ENCODE measurements at regions not wholly inside any gene's neighbourhood (a gene's known extent, or its start where the extent isn't known, plus 50 kb on each side); places are given as distances from the start of the nearest gene placed in this dataset.
"Not testable (repeated sequence)": the region's sequence is repeated elsewhere in the genome, so short reads cannot be mapped to it uniquely, and the experiment has no call there.

DNA sequence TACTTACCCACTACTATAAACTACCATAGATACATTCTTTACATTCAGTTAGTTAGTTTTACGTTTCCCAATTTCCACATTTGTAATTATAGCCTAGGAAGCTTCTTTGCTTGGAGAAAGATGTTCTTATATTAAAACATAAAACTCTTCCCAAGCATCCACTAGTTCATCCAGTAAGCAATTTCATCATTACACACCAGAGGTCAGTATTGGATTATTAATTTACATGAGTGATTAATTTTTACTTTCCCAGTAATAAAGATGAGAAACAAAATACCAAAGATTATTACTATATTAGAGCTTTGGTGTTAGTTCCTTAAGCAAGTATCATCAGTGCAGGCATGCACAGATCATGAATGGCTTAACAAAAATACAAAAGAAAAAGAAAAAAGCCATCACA is 518.4 kb downstream of the TUBA3C start:
- TF ChIP-seq, protein P1, sequence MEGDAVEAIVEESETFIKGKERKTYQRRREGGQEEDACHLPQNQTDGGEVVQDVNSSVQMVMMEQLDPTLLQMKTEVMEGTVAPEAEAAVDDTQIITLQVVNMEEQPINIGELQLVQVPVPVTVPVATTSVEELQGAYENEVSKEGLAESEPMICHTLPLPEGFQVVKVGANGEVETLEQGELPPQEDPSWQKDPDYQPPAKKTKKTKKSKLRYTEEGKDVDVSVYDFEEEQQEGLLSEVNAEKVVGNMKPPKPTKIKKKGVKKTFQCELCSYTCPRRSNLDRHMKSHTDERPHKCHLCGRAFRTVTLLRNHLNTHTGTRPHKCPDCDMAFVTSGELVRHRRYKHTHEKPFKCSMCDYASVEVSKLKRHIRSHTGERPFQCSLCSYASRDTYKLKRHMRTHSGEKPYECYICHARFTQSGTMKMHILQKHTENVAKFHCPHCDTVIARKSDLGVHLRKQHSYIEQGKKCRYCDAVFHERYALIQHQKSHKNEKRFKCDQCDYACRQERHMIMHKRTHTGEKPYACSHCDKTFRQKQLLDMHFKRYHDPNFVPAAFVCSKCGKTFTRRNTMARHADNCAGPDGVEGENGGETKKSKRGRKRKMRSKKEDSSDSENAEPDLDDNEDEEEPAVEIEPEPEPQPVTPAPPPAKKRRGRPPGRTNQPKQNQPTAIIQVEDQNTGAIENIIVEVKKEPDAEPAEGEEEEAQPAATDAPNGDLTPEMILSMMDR (IDR thresholded peaks at IDR 0.05): peak in 1 of 4 experiments; percentile 22
- TF ChIP-seq POLR2AphosphoS5, EP300, POLR2A (IDR thresholded peaks at IDR 0.05): not testable (repeated sequence)

Data from gastroesophageal sphincter (tissue), 3 donors.